H1 (cell line): ENCODE measurements at regions not wholly inside any gene's neighbourhood (a gene's known extent, or its start where the extent isn't known, plus 50 kb on each side); places are given as distances from the start of the nearest gene placed in this dataset.

ENCODE experiments used
- GTF2F1 ChIP-seq: IDR thresholded peaks from 2 replicates; pipeline ENCODE4 v1.6.1; 2012; ENCODE audit warnings: low read depth, low read length, improper control_type of control experiment, borderline replicate concordance
- SAP30 ChIP-seq: fragments of 300-600 bp; sonication (generic); IDR thresholded peaks from 2 replicates; pipeline ENCODE4 v1.7.1; 2012; ENCODE audit warnings: low read length, moderate library complexity, mild to moderate bottlenecking, inconsistent platforms; ENCODE audit not compliant: insufficient read depth, insufficient replicate concordance

- TF ChIP-seq SAP30 (no peak), GTF2F1 (no peak)
These were observed 299.3 kb upstream of the ARGLU1 start (continued) for GRCh38 chr13:106867249-106867648.
